Motor neuron (in vitro differentiated cells): ENCODE measurements at regions not wholly inside any gene's neighbourhood (a gene's known extent, or its start where the extent isn't known, plus 50 kb on each side); places are given as distances from the start of the nearest gene placed in this dataset.
A peak's percentile ranks its signal among the peaks of the same experiment; 100 is the strongest.
"Not testable (repeated sequence)": the region's sequence is repeated elsewhere in the genome, so short reads cannot be mapped to it uniquely, and the experiment has no call there.

Experiments
- ATAC-seq, 8 experiments: fragments of 200-7000 bp; cut with Tn5 transposase; replicated peaks in 6 of 8; 2 replicates each; pipeline ENCODE4 v1.8.0; 2021; ENCODE audit warnings: mild to moderate bottlenecking in 8 of 8, moderate library complexity in 8 of 8
- H3K27ac ChIP-seq, 2 donors: fragments of 250-450 bp; sonication (Bioruptor Pico); 2 replicates each; pipeline ENCODE4 v1.9.0; 2021; ENCODE audit warnings: antibody characterized with exemption in 2 of 2, mild to moderate bottlenecking in 2 of 2, moderate library complexity in 1 of 2
- H3K4me1 ChIP-seq, 2 donors: fragments of 250-450 bp; sonication (Bioruptor Pico); replicated peaks in 1 of 2; 2 replicates each; pipeline ENCODE4 v1.6.1; 2021; ENCODE audit warnings: antibody characterized with exemption in 2 of 2, mild to moderate bottlenecking in 2 of 2, moderate library complexity in 1 of 2
- H3K4me3 ChIP-seq, 5 donors: fragments of 250-450 bp; sonication (Bioruptor Pico); 2 replicates each; pipeline ENCODE4 v1.9.0; 2021; ENCODE audit warnings: antibody characterized with exemption in 5 of 5, mild to moderate bottlenecking in 5 of 5, moderate library complexity in 4 of 5
- WGBS, 10 experiments: fragments of 450-650 bp; shearing (Covaris generic); methylation state at CpG; one replicate each; pipeline ENCODE4 v1.0.0; 2022; 5-methylcytosine and 5-hydroxymethylcytosine counted together
- in situ Hi-C, 9 experiments: fragments of 400-800 bp; cut with MboI; loops; one replicate each; pipeline ENCODE4 v1.15.0; 2021; ENCODE audit warnings: low sequenced_read_pairs in 9 of 9, low pct_unique_long_range_greater_than_20kb in 2 of 9; ENCODE audit not compliant: unreplicated experiment in 9 of 9

DNA sequence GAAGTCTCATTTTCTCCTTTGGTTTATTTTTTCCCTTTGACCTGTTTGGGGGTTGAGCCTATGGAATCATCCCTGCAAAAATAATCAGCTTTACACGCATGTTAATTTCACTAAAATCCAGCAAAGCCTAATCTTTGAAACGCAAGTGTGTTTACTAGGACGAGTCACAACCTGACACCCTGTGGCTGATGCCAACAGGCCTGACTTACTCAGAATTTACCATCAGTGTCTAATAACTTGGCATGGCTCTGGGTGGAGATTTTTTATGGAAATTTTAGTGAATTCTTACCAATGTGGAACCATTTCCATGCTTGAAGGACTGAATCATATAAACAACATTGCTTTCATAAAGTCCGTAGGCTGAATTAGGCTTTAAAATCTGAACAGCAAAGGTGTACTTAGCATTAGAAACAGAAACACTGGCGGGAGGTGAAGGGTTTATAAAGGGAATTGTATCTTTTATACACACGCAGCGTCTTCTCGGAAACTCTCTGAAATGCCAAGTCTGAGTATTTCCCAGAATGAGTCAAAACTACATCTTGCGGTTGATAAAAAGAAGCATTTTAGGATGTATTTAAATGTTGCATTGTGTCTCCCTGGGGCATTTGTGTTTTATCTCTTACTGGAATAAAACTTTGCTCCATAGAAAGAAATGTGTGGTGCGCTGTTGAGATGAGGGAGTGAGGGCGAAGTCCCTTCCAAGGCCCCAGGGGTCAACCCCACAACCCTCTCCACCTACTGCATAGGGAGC lies 81.2 kb downstream of the DACT2 start:
- Histone ChIP-seq H3K27ac (no peak overlapping the region), H3K4me3 (no peak overlapping the region), H3K4me1 (peaks cover 7 to 17% of the 10 kb centered on the region in 2 donors)
- peak in 1 of 8 experiments; percentile 42 for ATAC-seq
- in situ Hi-C loops: no loop called here
- WGBS, 10 experiments: 9 to 94% (median 88%) methylated on average over 2 to 10 of the region's 11 CpGs; no CpG with 5 or more reads in 1 of the 10 experiments

DNA sequence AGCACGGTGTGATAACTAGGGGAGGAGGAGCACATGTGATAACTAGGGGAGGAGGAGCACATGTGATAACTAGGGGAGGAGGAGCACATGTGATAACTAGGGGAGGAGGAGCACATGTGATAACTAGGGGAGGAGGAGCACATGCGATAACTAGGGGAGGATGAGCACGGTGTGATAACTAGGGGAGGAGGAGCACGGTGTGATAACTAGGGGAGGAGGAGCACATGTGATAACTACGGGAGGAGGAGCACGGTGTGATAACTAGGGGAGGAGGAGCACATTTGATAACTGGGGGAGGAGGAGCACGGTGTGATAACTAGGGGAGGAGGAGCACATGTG lies 85.7 kb downstream of the DACT2 start:
- H3K27ac ChIP-seq, H3K4me3 ChIP-seq, ATAC-seq, in situ Hi-C loops: not testable (repeated sequence)
- peaks cover 0 to 14% of the 10 kb centered on the region in 2 donors for H3K4me1 ChIP-seq
- WGBS, 10 experiments: 67 to 100% (median 98%) methylated on average over 3 to 5 of the region's 7 CpGs; no CpG with 5 or more reads in 6 of the 10 experiments

DNA sequence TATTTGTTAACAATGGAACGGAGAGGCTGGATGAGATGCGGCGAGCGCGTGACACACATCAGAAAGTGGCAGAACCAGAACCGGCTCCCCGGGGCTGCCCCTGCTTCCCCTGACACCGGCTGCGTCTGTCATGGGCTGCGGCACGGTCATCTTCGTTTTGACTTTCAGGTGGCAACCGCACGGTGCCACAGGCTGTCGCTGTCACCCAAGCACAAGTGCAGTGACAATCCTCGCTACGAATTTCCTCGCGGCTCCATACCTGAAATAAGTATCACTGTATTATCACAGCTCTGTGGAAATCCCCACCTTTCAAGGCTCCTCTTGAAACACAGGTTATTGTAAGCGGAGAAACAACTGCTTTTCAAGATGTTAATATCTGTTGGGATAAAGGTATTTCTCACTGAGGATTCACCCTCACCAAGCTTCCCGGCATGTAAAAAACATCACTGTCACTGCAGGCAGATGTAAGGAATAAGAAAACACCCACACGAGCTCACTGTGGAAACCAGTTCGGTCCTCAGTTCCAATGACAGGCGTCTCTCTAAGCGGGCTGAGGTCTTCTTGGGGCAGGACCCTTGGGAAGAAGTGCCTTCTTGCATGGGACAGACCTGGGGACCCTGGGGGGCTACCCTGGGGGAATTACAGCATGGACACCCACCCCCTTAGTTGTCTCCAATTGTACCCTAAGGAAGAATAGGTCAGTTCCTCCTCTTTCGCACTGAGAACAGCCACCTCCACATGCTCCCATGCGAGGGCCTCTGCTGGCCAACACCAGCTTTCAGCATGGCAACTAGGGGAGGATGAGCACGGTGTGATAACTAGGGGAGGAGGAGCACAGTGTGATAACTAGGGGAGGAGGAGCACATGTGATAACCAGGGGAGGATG lies 86.3 kb downstream of the DACT2 start:
- ATAC-seq: no peak
- no peak overlapping the region for H3K27ac ChIP-seq
- 0 to 100% (median 84%) methylated on average over 1 to 19 of the region's 28 CpGs; no CpG with 5 or more reads in 1 of the 10 experiments for WGBS, 10 experiments
- peaks cover 0 to 14% of the 10 kb centered on the region in 2 donors for H3K4me1 ChIP-seq
- no peak overlapping the region for H3K4me3 ChIP-seq
- in situ Hi-C loops: no loop called here

DNA sequence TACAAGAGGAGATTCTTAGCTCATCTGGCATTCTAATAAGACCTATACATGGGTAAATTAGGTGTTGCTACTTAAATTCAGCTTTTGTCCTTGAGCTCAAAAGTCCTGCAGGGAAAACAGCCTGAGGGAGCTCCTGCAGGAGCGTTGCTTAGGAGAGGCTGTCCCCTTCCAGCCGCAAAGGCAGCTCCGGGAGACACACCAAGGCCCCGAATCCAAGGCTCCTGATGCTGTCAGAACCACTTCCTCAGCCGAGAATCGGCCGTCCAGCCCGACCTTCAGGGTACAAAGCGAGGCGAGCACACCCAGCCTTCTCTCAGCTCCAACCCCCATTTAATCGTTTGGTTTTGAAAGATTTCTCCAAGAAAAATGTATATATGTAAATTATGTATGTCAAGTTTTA lies 87.0 kb downstream of the DACT2 start:
- Histone ChIP-seq H3K4me3 (no peak overlapping the region), H3K27ac (no peak overlapping the region), H3K4me1 (peaks cover 0 to 14% of the 10 kb centered on the region in 2 donors)
- WGBS, 10 experiments: 20 to 89% (median 52%) methylated on average over 1 to 11 of the region's 11 CpGs; no CpG with 5 or more reads in 2 of the 10 experiments
- in situ Hi-C loops: no loop called here
- ATAC-seq: no peak

DNA sequence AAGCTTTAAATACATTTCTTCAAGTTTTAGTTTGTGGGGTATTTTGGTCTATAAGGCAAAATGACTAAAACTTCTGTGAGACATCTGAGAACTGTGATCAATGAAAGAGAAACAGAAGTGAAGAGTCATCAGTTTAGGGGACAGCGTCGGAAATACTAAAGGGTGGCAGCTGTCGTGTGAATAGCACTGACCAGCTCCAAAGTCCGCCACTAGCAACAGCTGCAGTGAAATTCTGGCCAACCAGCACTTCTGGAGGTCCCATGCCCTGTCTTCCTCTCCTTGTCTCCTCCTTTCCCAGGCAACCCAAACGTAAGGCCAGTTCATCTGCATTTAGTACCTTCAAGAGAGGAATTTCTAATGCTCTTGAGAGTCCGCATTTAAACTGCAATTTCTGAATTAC lies 87.5 kb downstream of the DACT2 start:
- in situ Hi-C loops: no loop called here
- Histone ChIP-seq H3K27ac (no peak overlapping the region), H3K4me1 (peaks cover 0 to 14% of the 10 kb centered on the region in 2 donors), H3K4me3 (no peak overlapping the region)
- 6 to 82% (median 41%) methylated on average over 2 to 6 of the region's 6 CpGs; no CpG with 5 or more reads in 5 of the 10 experiments for WGBS, 10 experiments
- ATAC-seq: peak in 2 of 8 experiments; percentile 24 to 25

DNA sequence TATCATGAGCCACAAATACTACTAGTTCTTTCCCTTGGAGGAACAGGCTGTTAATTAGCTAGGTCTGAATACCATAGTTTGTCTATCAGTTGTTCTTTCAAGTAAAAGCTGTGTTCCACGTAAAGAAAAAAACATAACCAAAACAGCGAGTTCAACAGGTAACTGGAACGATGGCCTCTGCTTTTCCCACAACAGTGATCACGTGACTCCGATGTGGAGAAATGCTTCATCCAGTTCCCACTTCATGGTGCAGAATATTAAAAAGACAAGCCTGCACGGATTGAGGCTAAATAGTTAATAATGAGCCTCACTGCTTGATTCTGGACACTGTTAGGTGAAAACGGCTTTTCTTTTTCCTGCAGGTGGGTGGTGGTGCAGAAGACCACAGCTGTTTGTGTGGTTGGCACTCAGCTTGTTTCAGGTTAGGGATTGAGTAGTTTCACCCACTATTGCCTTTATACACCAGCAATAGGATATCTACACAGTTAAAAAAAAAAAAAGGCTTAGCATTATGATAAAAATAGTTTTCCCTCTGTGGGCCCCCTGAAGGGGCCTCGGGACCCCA lies 88.1 kb downstream of the DACT2 start:
- WGBS, 10 experiments: 15 to 90% (median 71%) methylated on average over 1 to 8 of the region's 8 CpGs
- in situ Hi-C loops: no loop called here
- H3K4me3 ChIP-seq: no peak overlapping the region

DNA sequence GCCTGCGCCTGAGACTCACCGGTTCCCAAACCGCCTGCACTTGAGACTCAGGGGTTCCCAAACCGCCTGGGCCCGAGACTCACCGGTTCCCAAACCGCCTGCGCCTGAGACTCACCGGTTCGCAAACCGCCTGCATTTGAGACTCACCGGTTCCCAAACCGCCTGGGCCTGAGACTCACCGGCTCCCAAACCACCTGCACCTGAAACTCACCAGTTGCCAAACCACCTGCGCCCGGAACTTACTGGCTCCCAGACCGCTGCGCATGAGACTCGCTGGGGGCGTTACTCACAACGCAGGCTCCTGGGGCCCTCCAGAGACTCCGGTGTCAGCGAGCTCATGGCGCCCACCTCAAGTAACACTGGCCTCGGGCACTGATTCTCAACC lies 90.2 kb downstream of the DACT2 start:
- no peak overlapping the region for H3K27ac ChIP-seq
- in situ Hi-C loops: no loop called here
- peaks cover 0 to 16% of the 10 kb centered on the region in 2 donors for H3K4me1 ChIP-seq
- ATAC-seq: no peak
- 82 to 100% (median 93%) methylated on average over 2 to 19 of the region's 25 CpGs; no CpG with 5 or more reads in 4 of the 10 experiments for WGBS, 10 experiments
- no peak overlapping the region for H3K4me3 ChIP-seq

More for the DNA sequence above, 88.1 kb downstream of the DACT2 start:
- no peak for ATAC-seq
- Histone ChIP-seq H3K4me1 (peaks cover 0 to 14% of the 10 kb centered on the region in 2 donors), H3K27ac (no peak overlapping the region)

DNA sequence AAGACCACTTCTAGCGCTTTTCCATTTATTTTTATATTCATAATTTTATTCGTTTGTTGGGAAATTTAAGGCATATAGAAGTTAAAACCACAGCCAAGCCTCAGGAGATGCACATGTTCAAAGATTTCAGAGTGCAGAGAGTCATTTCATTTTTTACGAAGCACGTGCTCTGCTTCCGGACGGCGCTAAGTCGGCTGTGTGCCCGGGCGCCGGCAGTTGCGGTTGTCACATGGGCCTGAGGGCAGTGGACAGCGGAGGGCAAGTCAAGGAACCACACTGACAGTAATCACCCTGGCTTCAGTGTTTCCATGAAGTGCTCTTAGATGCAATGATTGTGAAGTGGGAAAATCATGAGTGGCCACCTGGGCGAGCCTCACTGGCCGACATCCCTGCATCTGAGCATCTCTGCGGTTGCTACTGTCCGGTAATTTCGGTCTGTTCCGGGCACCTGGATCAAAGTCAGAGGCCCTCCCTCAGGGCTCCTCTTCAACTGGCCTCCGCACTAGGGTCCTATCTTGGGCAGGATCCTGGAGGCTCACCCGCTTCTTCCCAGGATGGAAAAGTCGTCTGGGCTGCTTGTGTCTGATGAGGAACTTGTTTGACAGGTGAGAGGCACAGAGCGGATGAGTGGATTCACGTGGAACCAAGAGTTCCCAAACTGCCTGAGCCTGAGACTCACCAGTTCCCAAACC lies 90.8 kb downstream of the DACT2 start:
- in situ Hi-C loops: no loop called here

DNA sequence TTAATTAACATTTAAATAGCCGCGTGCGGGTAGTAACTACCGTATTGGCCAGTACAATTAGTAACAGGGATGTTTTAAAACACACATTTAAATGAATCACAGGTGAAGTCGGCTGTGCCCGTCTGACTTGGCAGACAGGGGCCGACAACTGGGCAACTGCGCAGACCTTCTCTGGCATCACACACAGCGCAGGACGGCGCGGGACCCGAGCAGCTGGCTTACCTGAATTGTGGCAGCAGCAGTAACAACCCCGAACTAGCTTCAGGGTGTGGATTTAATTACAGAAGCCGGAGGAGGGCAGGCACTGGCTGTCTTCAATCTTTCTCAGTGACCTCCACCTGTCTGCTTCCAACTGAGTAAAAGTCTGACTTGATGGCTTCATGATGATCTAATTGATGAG lies 91.7 kb downstream of the DACT2 start:
- no peak overlapping the region for H3K27ac ChIP-seq
- 40 to 91% (median 85%) methylated on average over 2 to 14 of the region's 15 CpGs; no CpG with 5 or more reads in 3 of the 10 experiments for WGBS, 10 experiments
- in situ Hi-C loops: no loop called here
- H3K4me1 ChIP-seq: peaks cover 0 to 16% of the 10 kb centered on the region in 2 donors
- ATAC-seq: no peak
- H3K4me3 ChIP-seq: no peak overlapping the region

More for the DNA sequence above, 90.8 kb downstream of the DACT2 start:
- no peak for ATAC-seq
- Histone ChIP-seq H3K4me3 (no peak overlapping the region), H3K4me1 (peaks cover 0 to 16% of the 10 kb centered on the region in 2 donors), H3K27ac (no peak overlapping the region)
- WGBS, 10 experiments: 20 to 98% (median 84%) methylated on average over 1 to 18 of the region's 24 CpGs

DNA sequence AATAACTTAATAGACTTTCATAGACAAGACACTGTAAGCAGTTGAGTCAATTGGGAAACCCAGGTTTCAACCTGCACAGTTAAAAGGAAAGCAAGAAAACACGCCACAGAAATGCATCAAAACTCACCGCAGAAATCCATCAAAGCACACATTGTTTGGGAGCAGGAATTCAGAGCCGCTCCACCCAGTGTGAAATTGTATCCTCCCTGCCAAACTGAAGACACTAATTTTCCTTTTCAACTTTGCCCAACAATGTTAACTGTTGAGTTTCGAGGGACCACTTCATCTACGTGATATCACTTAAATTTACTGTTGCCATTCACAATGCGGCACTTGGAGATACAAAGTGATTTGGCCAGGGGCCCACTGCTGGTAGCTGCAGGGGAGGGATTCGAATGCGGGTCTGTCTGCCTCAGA lies 92.7 kb downstream of the DACT2 start:
- 0 to 89% (median 59%) methylated on average over 1 to 8 of the region's 8 CpGs for WGBS, 10 experiments
- no peak for ATAC-seq
- in situ Hi-C loops: no loop called here
- H3K27ac ChIP-seq: no peak overlapping the region
- no peak overlapping the region for H3K4me3 ChIP-seq
- peaks cover 0 to 8% of the 10 kb centered on the region in 2 donors for H3K4me1 ChIP-seq

DNA sequence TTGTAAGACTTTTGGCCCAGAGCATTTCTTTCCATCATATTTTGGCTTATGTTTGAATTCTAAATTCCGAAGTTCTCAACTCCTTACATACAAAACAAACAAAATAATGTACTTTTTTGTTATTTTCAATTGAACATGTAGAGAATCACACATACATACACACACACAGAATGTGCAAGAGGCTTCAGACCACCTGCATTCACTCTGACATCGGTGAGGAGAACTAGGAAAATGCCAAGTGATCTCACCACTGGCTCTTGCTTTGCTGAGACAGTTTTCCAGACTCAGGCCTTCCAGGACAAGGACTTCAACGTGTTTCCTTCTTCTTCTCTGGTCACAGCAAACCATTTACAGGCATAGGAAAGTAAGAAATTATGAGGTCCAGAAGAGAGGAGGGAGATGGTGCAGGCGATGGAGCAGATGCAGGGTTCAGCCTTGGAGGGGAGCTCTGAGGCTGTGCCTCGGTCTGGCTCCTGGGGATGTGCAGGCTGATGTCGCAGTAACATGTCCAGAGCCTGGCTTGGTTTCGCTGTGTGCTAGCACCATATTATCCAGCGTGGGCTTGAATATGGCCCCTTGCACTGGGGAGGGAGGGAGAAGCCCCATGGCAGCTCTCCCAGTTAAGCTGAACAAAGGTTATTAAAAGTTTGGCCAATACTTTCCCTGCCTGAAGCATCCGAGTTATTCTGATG lies 93.4 kb downstream of the DACT2 start:
- Histone ChIP-seq H3K4me1 (peaks cover 0 to 2% of the 10 kb centered on the region in 2 donors), H3K27ac (no peak overlapping the region), H3K4me3 (no peak overlapping the region)
- ATAC-seq: peak in 1 of 8 experiments; percentile 26
- WGBS, 10 experiments: 0 to 100% (median 65%) methylated on average over 1 to 6 of the region's 9 CpGs; no CpG with 5 or more reads in 1 of the 10 experiments
- in situ Hi-C loops: no loop called here

DNA sequence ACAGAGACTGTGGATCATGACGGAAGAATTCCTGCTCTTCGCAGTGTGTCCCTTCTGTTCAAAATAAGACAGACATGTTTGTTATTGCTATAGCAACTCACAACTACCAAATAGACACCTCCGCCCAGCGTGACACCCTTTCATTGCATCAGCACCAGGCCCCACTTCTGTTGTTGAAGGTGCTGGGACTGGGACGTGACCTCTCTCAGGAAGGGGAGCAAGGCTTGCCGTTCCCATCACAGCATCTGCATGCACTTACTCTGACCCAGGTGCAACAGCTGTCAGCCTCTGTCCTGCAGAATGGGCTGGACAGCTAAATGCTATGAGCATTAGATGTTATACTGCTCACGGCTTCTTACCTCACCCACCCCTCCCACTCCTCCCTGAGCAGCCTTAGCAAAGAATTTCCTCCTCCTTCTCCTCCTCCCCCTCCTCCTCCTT lies 94.1 kb downstream of the DACT2 start:
- peak in 7 of 8 experiments; percentile 56 to 77 (median 68) for ATAC-seq
- no peak overlapping the region for H3K4me3 ChIP-seq
- WGBS, 10 experiments: 0 to 100% (median 68%) methylated on average over 1 to 4 of the region's 7 CpGs
- no peak overlapping the region for H3K27ac ChIP-seq
- H3K4me1 ChIP-seq: peaks cover 0 to 2% of the 10 kb centered on the region in 2 donors
- in situ Hi-C loops: no loop called here
